Fibroblast of skin of scalp (primary cell): ENCODE measurements at regions not wholly inside any gene's neighbourhood (a gene's known extent, or its start where the extent isn't known, plus 50 kb on each side); places are given as distances from the start of the nearest gene placed in this dataset.
"Not testable (repeated sequence)": the region's sequence is repeated elsewhere in the genome, so short reads cannot be mapped to it uniquely, and the experiment has no call there.

Source experiments
- DNase-seq: peaks from one replicate; pipeline ENCODE4 v3.0.0-alpha.2; 2013

DNA sequence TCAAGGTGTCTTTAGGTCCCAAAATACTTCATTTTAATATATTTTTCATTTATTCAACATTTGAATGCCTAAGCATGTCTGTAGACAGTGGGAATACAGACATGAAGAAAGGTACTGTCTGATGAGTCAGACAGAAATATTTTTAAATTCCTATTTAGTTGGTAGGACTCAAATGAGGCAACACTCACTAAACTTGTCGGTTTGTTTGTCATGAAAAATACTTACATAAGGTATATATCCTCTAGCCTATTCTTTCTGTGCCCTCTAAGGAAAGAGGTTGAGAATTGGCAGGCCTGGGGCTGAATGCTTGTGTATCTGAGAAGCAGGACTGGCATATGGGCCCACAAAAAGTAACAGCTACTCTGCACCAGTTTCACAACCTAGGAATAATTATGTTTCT lies 423.6 kb upstream of the MDFIC2 start:
- peak; percentile 26 for DNase-seq

- DNase-seq: no peak
Measured at GRCh38 chr3:70734756-70735155, 422.3 kb upstream of the MDFIC2 start.

GRCh38 chr3:70731046-70731445 lies 418.6 kb upstream of the MDFIC2 start:
- no peak for DNase-seq

- DNase-seq: peak; percentile 42
Measured at GRCh38 chr3:70729845-70730244, 417.4 kb upstream of the MDFIC2 start.

GRCh38 chr3:70728311-70728710 lies 415.9 kb upstream of the MDFIC2 start:
- peak; percentile 35 for DNase-seq

DNA sequence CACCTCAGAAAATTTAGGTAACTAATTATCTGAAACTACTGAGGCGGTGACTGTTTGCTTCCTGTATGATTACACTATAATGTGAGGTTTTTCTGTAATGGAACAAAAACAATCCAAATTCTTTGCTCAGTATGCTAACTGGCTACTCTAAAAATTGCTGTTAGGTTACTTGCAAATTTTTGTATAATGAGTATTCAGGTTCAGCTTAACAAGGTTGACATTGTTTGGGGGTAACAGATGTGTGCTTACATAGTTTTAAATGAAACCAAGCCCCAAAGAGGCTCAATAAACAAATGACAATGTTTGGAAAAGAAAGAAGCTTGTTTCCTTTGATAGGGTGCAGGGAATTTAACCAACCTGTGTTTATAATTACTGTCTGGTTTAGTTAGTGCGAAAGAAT lies 414.5 kb upstream of the MDFIC2 start:
- peak; percentile 39 for DNase-seq

DNA sequence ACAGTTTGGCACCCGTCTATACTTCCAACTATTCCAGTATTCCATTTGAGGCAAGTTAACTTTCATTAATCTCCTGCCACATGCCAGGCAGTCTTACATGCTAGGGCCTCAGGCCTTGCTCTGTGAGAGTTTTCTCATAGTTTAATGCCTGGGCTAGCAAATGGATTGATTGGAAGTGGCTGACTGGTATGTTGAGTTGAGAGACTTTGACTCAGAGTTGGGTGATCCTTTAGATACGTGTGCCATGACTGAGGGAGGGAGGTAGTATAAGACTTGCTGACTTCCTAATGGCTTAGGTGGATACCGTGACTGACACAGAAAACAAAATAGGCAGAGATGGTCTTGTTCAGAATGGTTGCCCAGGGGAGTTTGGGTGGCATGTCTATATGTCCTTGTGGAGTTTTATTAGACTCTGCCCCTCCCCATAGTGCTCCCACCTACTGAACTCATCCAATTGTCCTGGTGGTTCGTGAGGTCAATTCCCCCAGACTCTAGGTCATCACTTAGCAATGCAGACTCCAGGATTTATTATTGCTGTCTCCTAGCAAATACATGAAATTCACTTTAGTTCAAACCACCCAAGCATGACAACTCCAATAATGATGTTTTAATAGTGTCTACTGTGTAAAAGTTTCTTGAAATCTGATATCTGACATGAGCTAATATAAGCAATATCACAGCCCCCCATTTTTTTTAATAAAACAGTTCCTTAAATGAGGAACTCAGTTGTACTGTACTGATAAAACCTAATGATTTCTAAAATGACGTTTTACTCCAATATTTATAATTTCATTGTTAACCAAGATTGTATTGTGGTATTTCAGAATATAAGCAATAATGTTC lies 413.9 kb upstream of the MDFIC2 start:
- peak; percentile 39 for DNase-seq

DNA sequence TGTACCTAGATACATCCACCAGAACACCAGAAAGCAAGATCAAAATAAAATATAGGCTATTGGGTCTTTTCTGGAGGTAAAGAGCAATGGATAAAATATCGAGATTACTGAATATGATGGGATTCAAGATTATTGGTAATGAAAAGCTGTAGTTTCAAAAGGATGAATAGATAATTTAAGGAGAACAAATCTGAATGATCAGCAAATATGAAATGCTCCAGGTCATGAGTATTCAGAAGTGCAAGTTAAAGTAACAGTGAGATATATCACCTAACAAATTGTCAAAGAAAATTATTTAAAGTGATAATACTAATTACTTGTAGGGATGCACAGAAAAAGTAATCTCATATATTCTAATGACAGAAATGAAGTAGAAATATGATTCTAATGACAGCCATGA lies 409.6 kb upstream of the MDFIC2 start:
- DNase-seq: no peak

GRCh38 chr3:70716832-70717231 lies 404.4 kb upstream of the MDFIC2 start:
- DNase-seq: peak; percentile 61

DNA sequence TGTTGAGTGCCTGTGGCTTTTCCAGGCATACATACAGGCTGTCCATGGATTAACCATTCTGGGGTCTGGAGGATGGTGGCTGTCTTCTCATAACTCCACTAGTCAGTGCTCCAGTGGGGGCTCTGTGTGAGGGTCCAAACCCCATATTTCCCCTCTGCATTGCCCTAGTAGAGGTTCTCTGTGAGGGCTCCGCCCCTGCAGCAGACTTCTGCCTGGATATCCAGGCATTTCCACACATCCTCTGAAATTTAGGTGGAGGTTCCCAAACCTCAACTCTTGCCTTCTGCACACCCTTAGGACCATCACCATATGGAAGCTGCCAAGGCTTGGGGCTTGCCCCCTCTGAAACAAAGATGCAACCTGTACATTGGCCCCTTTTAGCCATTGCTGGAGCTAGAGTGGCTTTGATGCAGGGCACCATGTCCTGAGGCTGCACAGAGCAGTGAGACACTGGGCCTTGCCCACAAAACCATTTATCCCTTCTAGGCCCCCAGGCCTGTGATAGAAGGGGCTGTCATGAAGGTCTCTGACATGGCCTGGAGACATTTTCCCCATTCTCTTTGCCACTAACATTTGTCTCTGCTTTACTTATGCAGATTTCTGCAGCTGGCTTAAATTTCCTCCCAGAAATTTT lies 400.1 kb upstream of the MDFIC2 start:
- DNase-seq: no peak

GRCh38 chr3:70703305-70704102 lies 391.1 kb upstream of the MDFIC2 start:
- no peak for DNase-seq

DNA sequence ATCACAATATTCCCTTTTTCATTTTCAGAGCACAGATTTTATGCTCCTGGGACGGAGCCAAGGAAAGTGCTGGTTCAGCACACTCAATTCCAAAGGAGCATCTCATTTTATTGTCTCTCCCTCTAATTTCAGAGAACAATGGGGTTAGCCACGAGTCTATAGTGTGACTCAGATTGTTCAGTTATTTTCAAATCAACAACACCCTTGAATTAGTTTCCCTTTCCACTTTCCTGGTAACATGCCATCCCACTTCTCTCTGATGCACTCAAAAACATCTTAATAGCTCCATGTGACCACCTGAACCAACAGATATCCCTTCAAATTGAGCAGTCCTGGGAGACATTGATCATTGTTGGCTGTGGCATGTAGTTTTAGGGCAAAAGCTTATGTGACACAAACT lies 389.7 kb upstream of the MDFIC2 start:
- no peak for DNase-seq

- DNase-seq: no peak
Measured at GRCh38 chr3:70684701-70685100, 372.3 kb upstream of the MDFIC2 start.

DNA sequence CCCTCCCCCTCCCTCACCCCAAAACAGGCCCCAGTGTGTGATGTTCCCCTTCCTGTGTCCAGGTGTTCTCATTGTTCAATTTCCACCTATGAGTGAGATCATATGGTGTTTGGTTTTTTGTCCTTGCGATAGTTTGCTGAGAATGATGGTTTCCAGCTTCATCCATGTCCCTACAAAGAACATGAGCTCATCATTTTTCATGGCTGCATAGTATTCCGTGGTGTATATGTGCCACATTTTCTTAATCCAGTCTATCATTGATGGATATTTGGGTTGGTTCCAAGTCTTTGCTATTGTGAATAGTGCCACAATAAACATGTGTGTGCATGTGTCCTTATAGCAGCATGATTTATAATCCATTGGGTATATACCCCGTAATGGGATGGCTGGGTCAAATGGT lies 363.4 kb upstream of the MDFIC2 start:
- not testable (repeated sequence) for DNase-seq

GRCh38 chr3:70658513-70659310 lies 346.3 kb upstream of the MDFIC2 start:
- DNase-seq: no peak

- no peak for DNase-seq
Measured at GRCh38 chr3:70657454-70657853, 345.0 kb upstream of the MDFIC2 start.

- no peak for DNase-seq
Measured at GRCh38 chr3:70647823-70648222, 335.4 kb upstream of the MDFIC2 start.

GRCh38 chr3:70647094-70647493 lies 334.7 kb upstream of the MDFIC2 start:
- DNase-seq: no peak

- no peak for DNase-seq
Measured at GRCh38 chr3:70646635-70647034, 334.2 kb upstream of the MDFIC2 start.

- no peak for DNase-seq
Measured at GRCh38 chr3:70640481-70640880, 328.0 kb upstream of the MDFIC2 start.

DNA sequence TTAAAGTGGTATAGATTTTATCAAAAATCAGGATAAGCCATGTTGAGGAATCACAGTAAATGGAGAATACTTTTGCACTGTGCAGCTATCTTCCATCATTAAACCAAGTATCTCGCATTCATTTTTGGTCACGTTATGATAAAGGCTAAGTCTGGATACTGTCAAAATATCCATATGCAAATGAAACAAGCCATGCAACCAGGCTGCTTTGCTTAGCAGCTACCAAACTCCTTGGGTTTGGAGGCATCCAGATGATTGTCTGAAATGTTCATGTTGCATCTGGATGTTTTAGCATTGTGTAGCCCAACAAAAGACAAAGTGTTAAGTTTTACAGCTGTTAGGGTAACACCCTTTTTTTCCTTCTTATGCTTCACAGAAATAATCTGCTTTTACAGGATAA lies 322.9 kb upstream of the MDFIC2 start:
- DNase-seq: no peak

DNA sequence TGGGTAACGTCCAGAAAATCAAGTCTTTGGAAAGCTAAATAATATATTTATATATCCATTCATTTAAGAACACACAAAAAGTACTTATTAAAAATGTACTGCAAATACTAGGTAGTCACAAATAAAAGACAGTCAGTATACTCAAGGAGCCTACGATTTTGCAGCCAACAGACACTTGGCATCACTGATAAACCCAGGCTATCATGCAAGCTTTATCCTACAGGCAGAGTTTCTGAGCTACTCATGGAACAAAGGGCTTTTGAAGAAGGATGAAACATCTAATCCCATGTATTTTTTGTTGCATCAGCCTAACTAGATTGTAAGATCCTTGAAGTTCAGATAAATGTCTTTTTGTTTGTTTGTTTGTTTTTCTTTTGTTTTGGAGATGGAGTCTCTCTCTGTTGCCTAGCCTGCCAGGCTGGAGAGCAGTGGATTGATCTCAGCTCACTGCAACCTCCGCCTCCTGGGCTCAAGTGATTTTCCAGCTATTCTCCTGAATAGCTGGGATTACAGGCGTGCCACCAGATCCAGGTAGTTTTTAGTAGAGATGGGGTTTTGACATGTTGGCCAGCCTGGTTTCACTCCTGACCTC lies 319.4 kb upstream of the MDFIC2 start:
- DNase-seq: no peak
